Stomach (tissue), 8 donors: ENCODE measurements at regions not wholly inside any gene's neighbourhood (a gene's known extent, or its start where the extent isn't known, plus 50 kb on each side); places are given as distances from the start of the nearest gene placed in this dataset.

ENCODE experiments used
- DNase-seq, 2 donors: peaks; one replicate each; pipeline versions ENCODE4 v3.0.0 to v3.0.0-alpha.2; 2013 to 2019
- H3K27ac ChIP-seq, 5 donors: fragments of 200-600 bp in 4 of 5; sonication (generic) in 4 of 5; one replicate each; pipeline ENCODE4 v1.5.1; 2013 to 2019; ENCODE audit warnings: mild to moderate bottlenecking in 1 of 5, moderate library complexity in 1 of 5
- H3K27me3 ChIP-seq, 3 donors: fragments of 200-600 bp; sonication (generic); one replicate each; pipeline ENCODE4 v1.5.1; 2017 to 2019; ENCODE audit warnings: mixed run types in 1 of 3
- H3K36me3 ChIP-seq, 4 donors: fragments of 200-600 bp; sonication (generic); 1 replicate in 3 of 4; 2 replicates in 1 of 4; pipeline ENCODE4 v1.5.1; 2016 to 2019
- H3K4me1 ChIP-seq, 4 donors: fragments of 200-600 bp; sonication (generic); one replicate each; pipeline ENCODE4 v1.5.1; 2016 to 2019
- H3K4me3 ChIP-seq, 4 donors: fragments of 200-600 bp; sonication (generic) in 3 of 4; one replicate each; pipeline ENCODE4 v1.5.1; 2016 to 2019; ENCODE audit warnings: mild to moderate bottlenecking in 1 of 4
- H3K9me3 ChIP-seq, 4 donors: fragments of 200-600 bp; sonication (generic); one replicate each; pipeline ENCODE4 v1.5.1; 2016 to 2019
- EP300 ChIP-seq: sonication (generic); formaldehyde crosslinking; IDR thresholded peaks from one replicate; pipeline ENCODE4 v1.6.1; 2017; ENCODE audit warnings: antibody characterized with exemption
- POLR2A ChIP-seq, 4 donors: fragments of 450-650 bp; IDR thresholded peaks; one replicate each; pipeline ENCODE4 v1.6.1; 2016; ENCODE audit warnings: antibody characterized with exemption in 4 of 4, control low read depth in 2 of 4, mild to moderate bottlenecking in 1 of 4, moderate library complexity in 1 of 4
- POLR2AphosphoS5 ChIP-seq, 3 donors: sonication (generic); formaldehyde crosslinking; IDR thresholded peaks; one replicate each; pipeline ENCODE4 v1.6.1; 2016; ENCODE audit warnings: antibody characterized with exemption in 3 of 3
- WGBS, 5 donors: extraction: QIAGEN DNeasy Blood & Tissue Kit in 3 of 5; methylation state at CpG; one replicate each; pipeline versions ENCODE4 v1.1.5 to v1.1.7; 2013 to 2018; 5-methylcytosine and 5-hydroxymethylcytosine counted together
- intact Hi-C: fragments of 100-400 bp; cut with DNase I; formaldehyde crosslinking; loops from one replicate; pipeline ENCODE4 v1.15.1; 2023; ENCODE audit warnings: low total_unique reads
- TF ChIP-seq, protein P1 (sequence below), 7 experiments: fragments of 450-650 bp in 4 of 7; fragments of 200-600 bp in 3 of 7; sonication (generic) in 3 of 7; IDR thresholded peaks; one replicate each; pipeline ENCODE4 v1.5.1; 2016 to 2019; ENCODE audit warnings: antibody characterized with exemption in 7 of 7, control low read depth in 2 of 7, mild to moderate bottlenecking in 1 of 7
- donor health status: healthy with polysubstance abuse.
- donor health status: Bipolar disorder and iron deficiency.
- donor health status: healthy.

DNA sequence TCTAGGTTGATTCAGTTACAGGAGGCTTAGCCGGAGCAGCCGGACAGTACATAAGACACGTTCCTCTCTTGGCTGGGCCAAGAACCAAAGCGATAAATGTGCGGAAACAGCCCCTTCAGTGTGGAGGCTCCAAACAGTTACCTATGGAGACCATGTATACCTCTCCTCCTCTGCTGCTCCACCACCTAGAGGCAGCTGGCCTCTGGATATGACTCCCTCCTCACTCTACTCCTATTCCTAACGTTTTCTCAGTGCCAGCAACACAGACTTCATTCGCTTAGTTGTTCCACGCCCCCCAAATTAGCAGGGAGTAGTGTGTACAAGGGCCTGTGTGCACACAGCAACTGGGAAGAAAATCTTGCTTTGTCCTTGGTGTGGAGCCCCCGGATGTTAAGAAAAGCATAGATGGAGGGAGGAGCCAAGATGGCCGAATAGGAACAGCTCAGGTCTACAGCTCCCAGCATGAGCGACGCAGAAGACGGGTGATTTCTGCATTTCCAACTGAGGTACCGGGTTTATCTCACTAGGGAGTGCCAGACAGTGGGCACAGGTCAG, 362.3 kb upstream of the KIRREL3 start:
- H3K27me3 ChIP-seq, result peaks cover 0 to 10% (median 0%) of the 10 kb centered on the region in 3 donors
- DNase-seq, result no peak
- 70 to 82% (median 78%) methylated on average over 14 of the region's 14 CpGs for WGBS, 5 donors
- no peaks in the 10 kb centered on the region for H3K9me3 ChIP-seq
- TF ChIP-seq EP300, result no peak
- no peak for TF ChIP-seq POLR2A (IDR thresholded peaks at IDR 0.05)
- TF ChIP-seq POLR2AphosphoS5 (IDR thresholded peaks at IDR 0.05), result no peak
- TF ChIP-seq, protein P1, sequence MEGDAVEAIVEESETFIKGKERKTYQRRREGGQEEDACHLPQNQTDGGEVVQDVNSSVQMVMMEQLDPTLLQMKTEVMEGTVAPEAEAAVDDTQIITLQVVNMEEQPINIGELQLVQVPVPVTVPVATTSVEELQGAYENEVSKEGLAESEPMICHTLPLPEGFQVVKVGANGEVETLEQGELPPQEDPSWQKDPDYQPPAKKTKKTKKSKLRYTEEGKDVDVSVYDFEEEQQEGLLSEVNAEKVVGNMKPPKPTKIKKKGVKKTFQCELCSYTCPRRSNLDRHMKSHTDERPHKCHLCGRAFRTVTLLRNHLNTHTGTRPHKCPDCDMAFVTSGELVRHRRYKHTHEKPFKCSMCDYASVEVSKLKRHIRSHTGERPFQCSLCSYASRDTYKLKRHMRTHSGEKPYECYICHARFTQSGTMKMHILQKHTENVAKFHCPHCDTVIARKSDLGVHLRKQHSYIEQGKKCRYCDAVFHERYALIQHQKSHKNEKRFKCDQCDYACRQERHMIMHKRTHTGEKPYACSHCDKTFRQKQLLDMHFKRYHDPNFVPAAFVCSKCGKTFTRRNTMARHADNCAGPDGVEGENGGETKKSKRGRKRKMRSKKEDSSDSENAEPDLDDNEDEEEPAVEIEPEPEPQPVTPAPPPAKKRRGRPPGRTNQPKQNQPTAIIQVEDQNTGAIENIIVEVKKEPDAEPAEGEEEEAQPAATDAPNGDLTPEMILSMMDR (IDR thresholded peaks at IDR 0.05), result no peak
- no peak overlapping the region for H3K4me3 ChIP-seq
- H3K36me3 ChIP-seq, result no peaks in the 10 kb centered on the region
- no peak overlapping the region for H3K27ac ChIP-seq
- no peaks in the 10 kb centered on the region for H3K4me1 ChIP-seq
- intact Hi-C loops, result no loop called here

DNA sequence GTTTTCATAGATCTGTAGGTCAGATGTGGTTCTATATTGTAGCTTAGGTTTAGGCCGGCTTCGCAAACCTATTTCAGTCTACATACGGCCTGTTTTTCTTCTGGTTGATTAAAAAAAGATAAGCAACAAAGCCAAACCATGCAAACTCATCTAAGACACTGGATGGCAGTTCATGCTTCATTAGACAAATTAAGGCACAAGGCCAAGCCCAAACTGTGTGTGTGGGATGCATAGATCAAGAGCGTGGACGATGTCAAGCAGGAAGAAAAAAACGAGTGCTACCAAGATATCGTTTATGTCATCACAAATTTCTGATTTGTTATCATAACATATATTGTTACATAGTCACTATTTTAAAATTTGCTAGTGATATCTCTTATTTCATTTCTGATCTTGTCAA, 357.6 kb upstream of the KIRREL3 start:
- no peaks in the 10 kb centered on the region for H3K36me3 ChIP-seq
- no peak for TF ChIP-seq POLR2A (IDR thresholded peaks at IDR 0.05)
- no peak for TF ChIP-seq EP300
- no peak for TF ChIP-seq POLR2AphosphoS5 (IDR thresholded peaks at IDR 0.05)
- TF ChIP-seq, protein P1 (IDR thresholded peaks at IDR 0.05), result no peak
- H3K4me3 ChIP-seq, result no peak overlapping the region
- H3K27ac ChIP-seq, result no peak overlapping the region
- WGBS, 5 donors, result 76 to 89% (median 86%) methylated on average over 7 of the region's 7 CpGs
- no peaks in the 10 kb centered on the region for H3K9me3 ChIP-seq
- intact Hi-C loops, result no loop called here
- no peak for DNase-seq
- H3K27me3 ChIP-seq, result peaks cover 0 to 4% (median 0%) of the 10 kb centered on the region in 3 donors
- no peaks in the 10 kb centered on the region for H3K4me1 ChIP-seq

DNA sequence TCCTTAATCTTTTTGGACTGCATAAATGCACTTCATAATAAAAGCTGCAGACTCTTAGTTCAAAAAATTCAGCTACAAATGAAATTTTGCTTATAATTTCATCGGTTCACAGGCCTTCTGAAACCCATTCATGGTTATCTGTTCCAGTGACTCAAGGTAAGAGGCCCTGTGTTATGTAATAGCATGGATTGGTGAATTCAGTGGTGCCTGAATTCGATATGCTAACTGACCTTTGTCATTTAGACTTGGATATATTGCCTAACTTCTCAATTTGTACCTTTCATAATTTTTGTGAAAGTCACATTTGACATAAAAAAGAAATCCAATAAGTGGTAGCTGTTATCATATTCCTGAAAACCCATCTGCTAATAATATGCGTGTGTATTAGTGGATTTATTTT, 349.9 kb upstream of the KIRREL3 start:
- no peak overlapping the region for H3K4me3 ChIP-seq
- 73 to 81% (median 79%) methylated on average over 3 of the region's 3 CpGs for WGBS, 5 donors
- peaks cover 0 to 8% (median 1%) of the 10 kb centered on the region in 4 donors for H3K9me3 ChIP-seq
- TF ChIP-seq, protein P1 (IDR thresholded peaks at IDR 0.05), result no peak
- no peak for TF ChIP-seq POLR2AphosphoS5 (IDR thresholded peaks at IDR 0.05)
- no peak for TF ChIP-seq POLR2A (IDR thresholded peaks at IDR 0.05)
- no peak for TF ChIP-seq EP300
- no peak overlapping the region for H3K27ac ChIP-seq
- H3K36me3 ChIP-seq, result no peaks in the 10 kb centered on the region
- H3K27me3 ChIP-seq, result no peaks in the 10 kb centered on the region
- intact Hi-C loops, result no loop called here
- no peaks in the 10 kb centered on the region for H3K4me1 ChIP-seq
- DNase-seq, result no peak

DNA sequence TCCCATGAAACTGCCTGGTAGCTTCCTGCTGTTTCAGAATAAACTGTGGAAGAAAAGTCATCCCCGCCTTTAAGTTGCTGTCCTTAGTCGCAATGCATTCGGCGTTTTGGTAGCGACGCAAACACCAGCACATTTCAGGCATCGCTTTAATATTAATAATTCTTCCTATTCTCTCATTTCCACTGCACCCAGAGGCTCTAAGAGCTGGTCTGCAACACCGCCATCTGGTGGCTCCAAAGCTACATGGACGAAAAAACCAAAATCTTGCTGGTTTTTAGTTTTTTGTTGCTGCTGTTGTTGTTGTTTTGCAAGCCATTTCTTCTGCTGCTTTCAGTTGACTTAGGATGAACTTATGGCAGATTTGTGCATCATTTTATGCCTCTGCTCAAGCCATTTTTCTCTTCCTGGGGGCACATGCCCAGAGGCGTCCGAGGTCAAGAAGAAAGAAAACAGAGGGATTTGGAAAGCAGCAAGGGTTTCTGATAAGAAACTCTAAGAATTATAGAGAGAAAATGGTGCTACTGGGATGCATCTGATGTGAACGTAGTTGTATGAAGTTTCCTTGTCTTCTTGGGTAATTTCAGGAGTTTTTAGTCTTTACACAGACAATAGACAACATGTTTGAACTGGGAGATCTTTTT, 345.4 kb upstream of the KIRREL3 start:
- TF ChIP-seq EP300 (no peak), POLR2A (IDR thresholded peaks at IDR 0.05) (no peak)
- TF ChIP-seq, protein P1 (IDR thresholded peaks at IDR 0.05), result peak in 4 of 7 experiments; percentile 40 to 43 (median 42)
- DNase-seq, result peak in 1 of 2 donors; percentile 63
- Histone ChIP-seq H3K9me3 (peaks cover 0 to 8% (median 1%) of the 10 kb centered on the region in 4 donors), H3K4me3 (no peak overlapping the region), H3K4me1 (no peaks in the 10 kb centered on the region), H3K27me3 (no peaks in the 10 kb centered on the region), H3K36me3 (no peaks in the 10 kb centered on the region), H3K27ac (no peak overlapping the region)
- intact Hi-C loops, result loop anchor here (10.0 kb wide), 1 partner anchor 911 kb away; no protein-coding TSS in a partner anchor
- 27 to 39% (median 33%) methylated on average over 12 of the region's 12 CpGs for WGBS, 5 donors
